Stomach smooth muscle (tissue), 2 donors: ENCODE measurements at regions not wholly inside any gene's neighbourhood (a gene's known extent, or its start where the extent isn't known, plus 50 kb on each side); places are given as distances from the start of the nearest gene placed in this dataset.

Source experiments
- H3K27ac ChIP-seq: one replicate; pipeline ENCODE4 v1.7.0; 2013; ENCODE audit warnings: mild to moderate bottlenecking, low read length, inconsistent platforms
- H3K27me3 ChIP-seq, 2 donors: one replicate each; pipeline ENCODE4 v1.7.0; 2013; ENCODE audit warnings: low read length in 2 of 2; ENCODE audit not compliant: insufficient read depth in 2 of 2, control insufficient read depth in 1 of 2
- H3K36me3 ChIP-seq, 2 donors: one replicate each; pipeline ENCODE4 v1.7.0; 2013; ENCODE audit warnings: low read length in 2 of 2; ENCODE audit not compliant: control insufficient read depth in 2 of 2, insufficient read depth in 2 of 2
- H3K4me1 ChIP-seq: one replicate; pipeline ENCODE4 v1.7.0; 2013; ENCODE audit warnings: low read length; ENCODE audit not compliant: control insufficient read depth, insufficient read depth
- H3K4me3 ChIP-seq, 2 donors: one replicate each; pipeline ENCODE4 v1.7.0; 2013; ENCODE audit warnings: low read length in 2 of 2
- H3K9ac ChIP-seq, 2 donors: one replicate each; pipeline ENCODE4 v1.7.0; 2013; ENCODE audit warnings: low read length in 2 of 2, mild to moderate bottlenecking in 1 of 2
- H3K9me3 ChIP-seq, 2 donors: one replicate each; pipeline ENCODE4 v1.7.0; 2013; ENCODE audit warnings: low read length in 2 of 2; ENCODE audit not compliant: control insufficient read depth in 2 of 2
- donor health status: healthy.
- donor health status: Pancreatic carcinoma.

DNA sequence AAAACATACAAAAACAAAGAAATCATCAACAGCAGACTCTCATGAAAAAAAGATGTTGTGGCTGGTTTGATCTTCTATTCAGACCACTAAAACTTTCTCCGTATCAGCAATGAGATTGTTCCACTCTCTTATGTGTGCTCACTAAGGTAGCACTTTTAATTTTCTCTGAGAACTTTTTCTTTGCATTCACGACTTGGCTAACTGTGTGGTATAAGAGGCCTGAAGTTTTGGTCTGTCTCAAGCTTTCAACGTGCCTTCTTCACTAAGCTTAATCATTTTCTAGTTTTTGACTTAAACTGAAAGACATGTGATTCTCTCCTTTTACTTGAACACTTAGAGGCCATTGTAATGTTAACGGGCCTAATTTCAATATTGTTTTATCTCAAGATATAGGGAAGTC is 1231.6 kb downstream of the SORCS3 start:
- no peaks in the 10 kb centered on the region for H3K9me3 ChIP-seq
- H3K4me3 ChIP-seq: no peak overlapping the region
- no peak overlapping the region for H3K27ac ChIP-seq
- no peaks in the 10 kb centered on the region for H3K4me1 ChIP-seq
- H3K27me3 ChIP-seq: no peaks in the 10 kb centered on the region
- H3K9ac ChIP-seq: no peak overlapping the region
- H3K36me3 ChIP-seq: no peaks in the 10 kb centered on the region

DNA sequence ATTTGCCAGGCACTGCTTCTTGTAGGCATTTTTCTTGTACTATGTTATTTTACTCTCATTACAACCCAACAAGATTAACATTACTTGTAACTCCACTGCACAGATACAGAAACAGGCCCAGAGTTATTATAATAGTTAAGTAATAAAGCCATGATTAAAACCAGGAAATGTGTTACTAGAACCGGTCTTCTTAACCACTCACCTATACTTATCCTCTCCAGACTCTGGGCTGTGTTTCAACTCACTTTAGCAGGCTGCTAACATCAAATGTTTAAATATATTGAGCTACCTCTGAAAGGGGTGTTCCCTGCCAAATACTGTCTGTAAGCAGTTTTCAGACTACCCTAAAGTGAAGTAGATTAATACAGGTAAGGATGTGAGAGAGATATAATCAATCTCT is 1227.8 kb downstream of the SORCS3 start:
- Histone ChIP-seq H3K36me3 (no peaks in the 10 kb centered on the region), H3K4me3 (no peak overlapping the region)

DNA sequence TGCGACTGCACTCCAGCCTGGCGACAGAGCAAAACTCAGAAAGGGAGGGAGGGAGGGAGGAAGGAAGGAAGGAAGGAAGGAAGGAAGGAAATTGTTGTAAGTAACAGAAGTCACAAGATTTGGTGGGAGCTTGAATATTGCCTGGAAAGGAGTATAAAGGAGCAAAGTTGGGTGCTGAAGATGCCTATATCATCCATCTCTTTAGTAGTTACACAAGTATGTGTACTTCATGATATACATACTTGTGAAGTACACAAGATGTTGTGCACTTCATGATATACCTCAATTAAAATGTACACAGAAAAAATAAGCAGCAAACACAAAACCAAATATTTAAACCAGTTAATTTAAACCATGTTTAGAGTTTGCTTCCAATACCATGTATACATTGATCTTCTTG is 1223.8 kb downstream of the SORCS3 start:
- no peaks in the 10 kb centered on the region for H3K9me3 ChIP-seq
- H3K4me3 ChIP-seq: no peak overlapping the region
- no peak overlapping the region for H3K9ac ChIP-seq
- no peaks in the 10 kb centered on the region for H3K36me3 ChIP-seq
- H3K27ac ChIP-seq: no peak overlapping the region
- no peaks in the 10 kb centered on the region for H3K27me3 ChIP-seq
- H3K4me1 ChIP-seq: no peaks in the 10 kb centered on the region

More for the DNA sequence above, 1227.8 kb downstream of the SORCS3 start:
- no peaks in the 10 kb centered on the region for H3K9me3 ChIP-seq
- no peaks in the 10 kb centered on the region for H3K27me3 ChIP-seq
- no peak overlapping the region for H3K27ac ChIP-seq
- H3K4me1 ChIP-seq: no peaks in the 10 kb centered on the region
- H3K9ac ChIP-seq: no peak overlapping the region

- Histone ChIP-seq H3K36me3 (no peaks in the 10 kb centered on the region), H3K9ac (no peak overlapping the region), H3K27me3 (no peaks in the 10 kb centered on the region), H3K4me1 (no peaks in the 10 kb centered on the region), H3K9me3 (no peaks in the 10 kb centered on the region), H3K4me3 (no peak overlapping the region), H3K27ac (no peak overlapping the region)
These were observed 1216.5 kb downstream of the SORCS3 start for GRCh38 chr10:105857268-105858264.

- Histone ChIP-seq H3K36me3 (no peaks in the 10 kb centered on the region), H3K4me3 (no peak overlapping the region), H3K9ac (no peak overlapping the region), H3K9me3 (no peaks in the 10 kb centered on the region), H3K27ac (no peak overlapping the region), H3K4me1 (no peaks in the 10 kb centered on the region), H3K27me3 (no peaks in the 10 kb centered on the region)
These were observed 1214.7 kb downstream of the SORCS3 start for GRCh38 chr10:105855791-105856190.

DNA sequence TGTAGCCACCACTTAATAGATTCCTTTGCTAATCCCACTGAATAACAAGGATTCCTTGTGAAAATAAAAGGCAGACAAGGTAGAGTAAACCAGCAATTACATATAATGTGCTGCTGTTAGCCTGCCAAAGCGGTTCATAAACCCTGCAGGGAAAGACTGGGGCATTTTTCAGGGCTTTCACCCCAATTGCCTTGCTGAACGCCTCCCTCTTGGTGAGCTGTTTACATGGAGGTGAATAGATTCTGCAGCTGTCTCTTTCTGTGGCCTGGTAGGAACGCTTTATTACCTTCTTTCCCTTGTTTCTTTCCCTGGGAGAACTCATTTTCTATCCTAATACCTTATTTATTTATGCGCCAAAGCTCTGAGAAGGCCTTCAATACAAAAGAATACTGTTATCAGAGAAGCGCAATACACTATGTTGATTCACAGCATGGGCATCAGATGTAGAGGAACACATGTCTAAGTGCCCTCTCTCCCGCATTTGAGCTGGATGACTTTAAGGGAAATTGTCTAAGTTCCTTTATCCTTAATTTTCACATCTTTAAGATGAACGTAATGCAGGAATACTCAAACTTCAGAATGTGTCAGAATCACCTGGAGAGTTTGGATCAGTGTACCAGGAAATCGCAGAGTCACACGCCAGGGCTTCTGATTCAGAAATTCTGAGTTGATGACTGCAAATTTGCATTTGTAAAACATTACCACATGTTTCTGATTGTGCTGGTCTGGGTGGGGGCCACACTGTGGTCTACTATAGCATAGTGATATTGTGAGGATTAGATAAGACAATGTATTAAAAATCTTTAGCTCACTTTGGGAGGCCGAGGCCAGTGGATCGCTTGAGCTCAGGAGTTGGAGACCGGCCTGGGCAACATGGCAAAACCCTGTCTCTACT is 1203.8 kb downstream of the SORCS3 start:
- Histone ChIP-seq H3K9ac (no peak overlapping the region), H3K4me1 (no peaks in the 10 kb centered on the region), H3K36me3 (no peaks in the 10 kb centered on the region), H3K27ac (no peak overlapping the region), H3K27me3 (no peaks in the 10 kb centered on the region), H3K4me3 (no peak overlapping the region), H3K9me3 (no peaks in the 10 kb centered on the region)

- H3K4me1 ChIP-seq: no peaks in the 10 kb centered on the region
- H3K36me3 ChIP-seq: no peaks in the 10 kb centered on the region
- no peaks in the 10 kb centered on the region for H3K27me3 ChIP-seq
- H3K9ac ChIP-seq: no peak overlapping the region
- no peaks in the 10 kb centered on the region for H3K9me3 ChIP-seq
- no peak overlapping the region for H3K27ac ChIP-seq
- no peak overlapping the region for H3K4me3 ChIP-seq
These were observed 1203.2 kb downstream of the SORCS3 start for GRCh38 chr10:105844241-105844640.

GRCh38 chr10:105843786-105844185 is 1202.7 kb downstream of the SORCS3 start:
- H3K36me3 ChIP-seq: no peaks in the 10 kb centered on the region
- H3K9me3 ChIP-seq: no peaks in the 10 kb centered on the region
- H3K27me3 ChIP-seq: no peaks in the 10 kb centered on the region
- no peak overlapping the region for H3K9ac ChIP-seq
- no peaks in the 10 kb centered on the region for H3K4me1 ChIP-seq
- no peak overlapping the region for H3K4me3 ChIP-seq
- no peak overlapping the region for H3K27ac ChIP-seq

DNA sequence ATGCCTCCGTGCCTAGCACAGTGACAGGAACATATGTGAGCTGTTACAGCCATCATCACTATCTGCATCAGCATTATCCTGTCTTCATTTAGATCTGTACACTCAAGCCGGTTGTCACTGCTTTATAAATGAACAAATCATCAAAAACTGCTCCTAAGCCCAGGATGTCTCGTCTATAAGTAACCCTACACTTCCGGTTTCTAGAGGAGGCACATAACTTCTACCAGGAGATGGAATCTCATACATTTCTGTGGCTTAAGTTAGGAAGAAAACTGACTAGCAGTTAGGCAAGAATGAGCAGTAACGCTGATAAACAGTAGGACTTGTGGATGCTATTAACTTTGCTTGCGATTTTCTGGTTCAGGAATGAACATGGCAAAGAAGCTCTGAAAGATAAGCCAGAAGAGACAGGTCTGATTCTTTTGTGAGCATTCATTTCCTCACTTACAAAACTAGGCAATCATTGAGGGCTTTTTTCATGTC is 1199.2 kb downstream of the SORCS3 start:
- Histone ChIP-seq H3K27ac (no peak overlapping the region), H3K9me3 (no peaks in the 10 kb centered on the region), H3K36me3 (no peaks in the 10 kb centered on the region), H3K9ac (no peak overlapping the region), H3K27me3 (no peaks in the 10 kb centered on the region), H3K4me1 (no peaks in the 10 kb centered on the region), H3K4me3 (no peak overlapping the region)

DNA sequence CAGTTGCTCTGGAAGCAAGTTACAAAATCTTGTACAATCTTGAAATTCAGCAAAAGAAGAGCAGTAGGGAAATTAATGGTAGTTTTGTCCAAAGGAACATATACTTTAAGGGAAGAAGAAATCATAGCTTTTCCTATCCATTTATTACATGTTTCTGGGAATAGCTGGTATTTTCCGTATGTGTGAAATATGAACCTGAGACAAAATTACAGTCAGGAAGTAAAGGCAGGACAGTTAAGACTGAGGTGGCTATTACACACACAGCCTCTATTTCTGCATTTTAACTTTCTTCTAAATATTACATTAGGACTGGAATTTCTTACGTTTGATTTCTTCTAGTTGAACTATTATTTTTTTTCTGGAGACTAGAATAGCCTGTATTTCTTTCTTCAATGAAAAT is 1197.3 kb downstream of the SORCS3 start:
- H3K4me3 ChIP-seq: peak overlapping the region; percentile 64 to 79
- H3K27ac ChIP-seq: no peak overlapping the region
- no peaks in the 10 kb centered on the region for H3K9me3 ChIP-seq
- no peaks in the 10 kb centered on the region for H3K36me3 ChIP-seq
- no peaks in the 10 kb centered on the region for H3K4me1 ChIP-seq
- H3K9ac ChIP-seq: no peak overlapping the region
- H3K27me3 ChIP-seq: no peaks in the 10 kb centered on the region
